Kidney capillary endothelial cell (primary cell): ENCODE measurements at regions not wholly inside any gene's neighbourhood (a gene's known extent, or its start where the extent isn't known, plus 50 kb on each side); places are given as distances from the start of the nearest gene placed in this dataset.
A peak's percentile ranks its signal among the peaks of the same experiment; 100 is the strongest.
"Not testable (repeated sequence)": the region's sequence is repeated elsewhere in the genome, so short reads cannot be mapped to it uniquely, and the experiment has no call there.

Experiments
- DNase-seq: peaks from one replicate; pipeline ENCODE4 v3.0.0-alpha.2; 2018; ENCODE audit warnings: low spot score

GRCh38 chr15:44817797-44818196 is 81.5 kb downstream of the TRIM69 start:
- DNase-seq: not testable (repeated sequence)

- not testable (repeated sequence) for DNase-seq
These were observed 83.1 kb downstream of the TRIM69 start for GRCh38 chr15:44819331-44819987.

GRCh38 chr15:44820535-44820934 is 84.2 kb downstream of the TRIM69 start:
- DNase-seq: not testable (repeated sequence)

GRCh38 chr15:44820967-44821366 is 84.6 kb downstream of the TRIM69 start:
- DNase-seq: not testable (repeated sequence)

- DNase-seq: not testable (repeated sequence)
These were observed 88.2 kb downstream of the TRIM69 start for GRCh38 chr15:44824277-44825145.

GRCh38 chr15:44826583-44826982 is 90.3 kb downstream of the TRIM69 start:
- DNase-seq: not testable (repeated sequence)

GRCh38 chr15:44828229-44828914 is 92.0 kb downstream of the TRIM69 start:
- DNase-seq: not testable (repeated sequence)

GRCh38 chr15:44829150-44829549 is 92.8 kb downstream of the TRIM69 start:
- DNase-seq: not testable (repeated sequence)

GRCh38 chr15:44830692-44831408 is 94.5 kb downstream of the TRIM69 start:
- DNase-seq: peak; percentile 32

GRCh38 chr15:44831409-44831741 is 95.0 kb downstream of the TRIM69 start:
- DNase-seq: not testable (repeated sequence)

- DNase-seq: not testable (repeated sequence)
These were observed 95.8 kb downstream of the TRIM69 start for GRCh38 chr15:44832133-44832532.

GRCh38 chr15:44833081-44833480 is 96.8 kb downstream of the TRIM69 start:
- not testable (repeated sequence) for DNase-seq

- not testable (repeated sequence) for DNase-seq
These were observed 97.4 kb downstream of the TRIM69 start for GRCh38 chr15:44833761-44834160.

- not testable (repeated sequence) for DNase-seq
These were observed 98.8 kb downstream of the TRIM69 start for GRCh38 chr15:44835082-44835481.

GRCh38 chr15:44836094-44836493 is 99.8 kb downstream of the TRIM69 start:
- no peak for DNase-seq

GRCh38 chr15:44838929-44839328 is 102.6 kb downstream of the TRIM69 start:
- peak; percentile 77 for DNase-seq

GRCh38 chr15:44841762-44842161 is 105.4 kb downstream of the TRIM69 start:
- not testable (repeated sequence) for DNase-seq

GRCh38 chr15:44842883-44843282 is 106.6 kb downstream of the TRIM69 start:
- DNase-seq: not testable (repeated sequence)

- DNase-seq: not testable (repeated sequence)
These were observed 108.6 kb downstream of the TRIM69 start for GRCh38 chr15:44844936-44845335.

- not testable (repeated sequence) for DNase-seq
These were observed 109.8 kb downstream of the TRIM69 start for GRCh38 chr15:44846156-44846555.

GRCh38 chr15:44847555-44847954 is 108.9 kb upstream of the TERB2 start:
- DNase-seq: not testable (repeated sequence)

- not testable (repeated sequence) for DNase-seq
These were observed 107.6 kb upstream of the TERB2 start for GRCh38 chr15:44848859-44849258.
